Skeletal muscle satellite cell (primary cell): ENCODE measurements at regions not wholly inside any gene's neighbourhood (a gene's known extent, or its start where the extent isn't known, plus 50 kb on each side); places are given as distances from the start of the nearest gene placed in this dataset.
A peak's percentile ranks its signal among the peaks of the same experiment; 100 is the strongest.

Experiments
- H3K27me3 ChIP-seq: 2 replicates; pipeline ENCODE4 v1.7.0; 2013; ENCODE audit warnings: low read length; ENCODE audit not compliant: control insufficient read depth, insufficient read depth
- H3K36me3 ChIP-seq: 2 replicates; pipeline ENCODE4 v1.7.0; 2013; ENCODE audit warnings: mild to moderate bottlenecking, control low read depth, low read length; ENCODE audit not compliant: insufficient read depth
- H3K4me1 ChIP-seq: 2 replicates; pipeline ENCODE4 v1.7.0; 2013; ENCODE audit warnings: low read length; ENCODE audit not compliant: control insufficient read depth, insufficient read depth
- H3K4me2 ChIP-seq: 2 replicates; pipeline ENCODE4 v1.7.0; 2013; ENCODE audit warnings: mild to moderate bottlenecking, low read length
- H3K4me3 ChIP-seq: 2 replicates; pipeline ENCODE4 v1.7.0; 2013; ENCODE audit warnings: low read length
- H3K9ac ChIP-seq: 2 replicates; pipeline ENCODE4 v1.7.0; 2013; ENCODE audit warnings: mild to moderate bottlenecking, low read depth, low read length, moderate library complexity
- H3K9me3 ChIP-seq: replicated peaks from 2 replicates; pipeline ENCODE4 v1.7.0; 2013; ENCODE audit warnings: mild to moderate bottlenecking, control low read depth, low read length

DNA sequence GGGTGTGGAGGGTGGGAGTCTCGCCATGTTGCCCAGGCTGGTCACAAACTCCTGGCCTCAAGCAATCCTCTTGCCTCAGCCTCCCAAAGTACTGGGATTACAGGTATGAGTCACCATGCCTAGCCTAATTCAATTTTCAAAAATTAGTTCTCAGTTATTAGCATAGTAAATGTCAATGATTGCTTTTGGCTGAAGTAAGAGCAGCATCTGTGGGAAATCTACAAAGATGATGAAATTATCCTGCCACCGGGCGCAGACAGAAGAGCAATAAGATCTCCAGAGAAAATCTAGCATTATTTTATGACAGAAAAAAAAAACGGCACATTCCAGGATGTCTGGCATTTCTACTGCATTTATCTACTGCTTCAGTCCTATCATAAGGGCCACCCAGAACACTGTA is 97.9 kb upstream of the DAAM1 start:
- Histone ChIP-seq H3K27me3 (peaks cover 11% of the 10 kb centered on the region), H3K36me3 (no peaks in the 10 kb centered on the region), H3K4me3 (no peak overlapping the region), H3K4me2 (no peak overlapping the region), H3K9ac (no peak overlapping the region), H3K9me3 (no peaks in the 10 kb centered on the region), H3K4me1 (peaks cover 11% of the 10 kb centered on the region)

DNA sequence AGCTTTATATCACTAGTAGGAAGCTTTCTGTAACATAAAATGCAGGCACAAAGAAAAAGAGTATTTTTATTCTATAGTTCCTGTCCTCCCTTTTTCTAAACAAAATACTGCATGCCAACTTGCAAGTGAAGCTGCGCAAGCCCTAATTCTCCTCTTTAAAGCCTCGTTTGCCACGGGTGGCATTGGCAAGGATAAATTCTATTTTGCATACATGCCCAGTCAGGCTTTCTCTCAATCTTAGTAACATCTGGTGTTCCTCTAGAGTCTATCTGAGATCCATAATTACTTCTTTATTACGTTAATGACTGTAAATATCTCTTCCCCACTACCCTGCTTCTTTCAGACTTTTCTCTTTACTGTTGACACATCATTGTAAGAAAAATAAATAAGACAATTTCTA is 97.1 kb upstream of the DAAM1 start:
- no peaks in the 10 kb centered on the region for H3K9me3 ChIP-seq
- H3K4me1 ChIP-seq: peaks cover 8% of the 10 kb centered on the region
- no peak overlapping the region for H3K4me3 ChIP-seq
- peaks cover 11% of the 10 kb centered on the region for H3K27me3 ChIP-seq
- H3K36me3 ChIP-seq: no peaks in the 10 kb centered on the region
- no peak overlapping the region for H3K4me2 ChIP-seq
- H3K9ac ChIP-seq: no peak overlapping the region

DNA sequence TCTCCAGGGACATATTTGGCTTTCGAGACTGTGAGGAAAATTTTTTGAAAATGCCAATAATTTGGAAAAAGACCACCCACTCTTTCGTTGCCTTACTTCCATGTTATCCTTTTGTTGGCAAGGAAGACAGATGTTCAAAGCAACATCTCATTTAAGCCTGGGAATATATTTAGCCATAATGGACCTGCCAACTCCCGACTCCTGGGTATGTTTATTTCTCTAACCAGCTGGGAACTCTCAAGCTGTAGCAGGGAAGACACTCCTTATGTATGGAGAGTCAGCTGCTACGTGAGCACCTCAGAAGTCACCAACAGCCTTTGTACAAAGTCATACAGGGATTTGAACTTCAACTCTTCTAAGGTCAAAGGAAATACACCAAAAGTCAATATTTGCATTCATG is 96.5 kb upstream of the DAAM1 start:
- Histone ChIP-seq H3K27me3 (peaks cover 11% of the 10 kb centered on the region), H3K9ac (no peak overlapping the region), H3K36me3 (no peaks in the 10 kb centered on the region), H3K9me3 (no peaks in the 10 kb centered on the region), H3K4me1 (peaks cover 8% of the 10 kb centered on the region), H3K4me2 (no peak overlapping the region), H3K4me3 (no peak overlapping the region)

DNA sequence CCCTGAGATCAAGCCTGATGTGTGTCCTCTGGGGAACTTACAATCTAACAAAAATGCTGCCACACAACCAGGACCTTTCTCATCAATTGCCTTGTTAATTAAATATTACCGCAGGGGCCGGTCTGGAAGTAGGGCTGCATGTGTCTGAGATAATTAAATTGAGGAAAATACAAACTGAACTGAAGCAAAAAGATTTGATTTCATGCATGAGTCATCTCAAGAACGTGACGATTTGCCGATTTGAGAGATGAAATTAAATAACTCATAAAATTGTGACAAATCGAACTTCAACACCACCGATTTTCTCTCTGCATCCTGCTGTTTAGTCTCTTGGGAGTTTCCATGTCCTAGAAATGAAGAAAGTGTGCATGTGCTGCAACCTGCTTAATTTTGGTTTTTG is 94.6 kb upstream of the DAAM1 start:
- Histone ChIP-seq H3K9ac (no peak overlapping the region), H3K4me1 (peaks cover 24% of the 10 kb centered on the region), H3K36me3 (no peaks in the 10 kb centered on the region), H3K27me3 (peaks cover 11% of the 10 kb centered on the region), H3K4me2 (no peak overlapping the region), H3K4me3 (no peak overlapping the region), H3K9me3 (no peaks in the 10 kb centered on the region)

- Histone ChIP-seq H3K4me2 (no peak overlapping the region), H3K27me3 (peaks cover 11% of the 10 kb centered on the region), H3K9ac (no peak overlapping the region), H3K4me3 (no peak overlapping the region), H3K9me3 (no peaks in the 10 kb centered on the region), H3K36me3 (no peaks in the 10 kb centered on the region), H3K4me1 (peaks cover 25% of the 10 kb centered on the region)
Measured at GRCh38 chr14:59096303-59096702, 92.2 kb upstream of the DAAM1 start.

DNA sequence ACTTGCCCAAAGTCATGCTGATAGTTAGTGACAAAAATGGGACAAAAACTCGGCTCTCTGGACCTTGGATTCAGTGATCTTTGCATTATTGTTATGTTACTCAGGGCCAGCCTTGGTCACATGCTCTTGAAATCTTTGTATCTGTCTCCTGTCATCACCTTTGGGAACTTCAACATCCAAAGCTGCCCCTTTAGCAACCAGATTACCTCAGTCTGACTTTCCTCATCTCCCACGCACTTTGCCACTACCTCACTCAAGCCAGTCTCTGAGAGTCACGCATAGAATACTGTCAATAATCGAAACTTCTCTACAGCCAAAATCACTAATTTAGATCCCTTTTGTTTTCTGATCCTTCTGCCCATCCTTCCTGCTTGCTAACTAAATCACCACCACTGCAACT is 90.8 kb upstream of the DAAM1 start:
- Histone ChIP-seq H3K4me1 (peaks cover 25% of the 10 kb centered on the region), H3K9me3 (no peaks in the 10 kb centered on the region), H3K4me2 (no peak overlapping the region), H3K4me3 (no peak overlapping the region), H3K36me3 (no peaks in the 10 kb centered on the region), H3K9ac (peak overlapping the region; percentile 10), H3K27me3 (peaks cover 2% of the 10 kb centered on the region)

- Histone ChIP-seq H3K9me3 (no peaks in the 10 kb centered on the region), H3K36me3 (no peaks in the 10 kb centered on the region), H3K9ac (peak overlapping the region; percentile 10), H3K4me3 (no peak overlapping the region), H3K27me3 (no peaks in the 10 kb centered on the region), H3K4me2 (peak overlapping the region; percentile 5), H3K4me1 (peaks cover 32% of the 10 kb centered on the region)
Measured at GRCh38 chr14:59098377-59098776, 90.1 kb upstream of the DAAM1 start.

- H3K4me2 ChIP-seq: no peak overlapping the region
- no peak overlapping the region for H3K9ac ChIP-seq
- no peaks in the 10 kb centered on the region for H3K27me3 ChIP-seq
- no peaks in the 10 kb centered on the region for H3K36me3 ChIP-seq
- no peaks in the 10 kb centered on the region for H3K9me3 ChIP-seq
- H3K4me1 ChIP-seq: peaks cover 30% of the 10 kb centered on the region
- H3K4me3 ChIP-seq: no peak overlapping the region
Measured at GRCh38 chr14:59100205-59100604, 88.3 kb upstream of the DAAM1 start.

DNA sequence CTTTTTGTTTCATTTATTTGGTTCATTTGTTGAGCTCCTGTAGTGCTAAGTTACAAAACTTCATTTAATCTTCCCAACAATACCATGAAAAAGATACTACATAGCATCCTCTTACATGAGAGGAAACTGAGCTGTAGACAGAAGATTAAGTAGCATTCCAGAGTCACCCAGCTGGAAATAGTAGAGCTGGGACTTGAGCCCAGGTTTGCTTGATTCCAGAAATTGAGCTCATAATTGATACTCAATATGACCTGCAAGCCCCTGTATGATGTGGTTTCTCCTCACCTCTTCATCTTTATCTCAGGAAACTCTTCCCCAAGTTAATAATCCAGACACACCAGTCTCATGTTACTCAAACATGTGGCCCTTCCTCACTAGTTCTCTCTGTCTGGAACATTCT is 87.0 kb upstream of the DAAM1 start:
- peaks cover 30% of the 10 kb centered on the region for H3K4me1 ChIP-seq
- H3K4me3 ChIP-seq: no peak overlapping the region
- H3K9ac ChIP-seq: no peak overlapping the region
- no peaks in the 10 kb centered on the region for H3K36me3 ChIP-seq
- no peak overlapping the region for H3K4me2 ChIP-seq
- H3K9me3 ChIP-seq: no peaks in the 10 kb centered on the region
- no peaks in the 10 kb centered on the region for H3K27me3 ChIP-seq

DNA sequence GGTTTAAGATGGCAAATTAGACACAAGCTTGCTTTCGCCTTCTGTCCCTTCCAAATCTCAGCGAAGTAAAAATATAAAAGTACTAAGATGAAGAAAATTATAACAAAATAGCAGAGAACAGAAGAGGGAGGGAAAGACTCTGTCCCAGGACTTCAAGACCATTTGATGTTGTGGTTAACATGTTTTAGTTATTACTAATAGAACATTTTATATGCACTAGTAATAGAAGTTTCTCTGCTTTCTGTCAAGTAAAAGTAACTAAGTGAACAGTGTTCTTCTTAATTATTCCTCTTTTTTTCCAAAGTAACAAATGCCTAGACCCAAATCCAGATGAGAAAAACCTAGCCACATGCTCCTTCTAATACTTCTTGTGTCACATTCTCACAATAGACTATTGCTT is 85.1 kb upstream of the DAAM1 start:
- Histone ChIP-seq H3K9ac (peak overlapping the region; percentile 64), H3K27me3 (no peaks in the 10 kb centered on the region), H3K4me2 (peak overlapping the region; percentile 61), H3K4me3 (no peak overlapping the region), H3K9me3 (no peaks in the 10 kb centered on the region), H3K4me1 (peaks cover 28% of the 10 kb centered on the region), H3K36me3 (no peaks in the 10 kb centered on the region)

- Histone ChIP-seq H3K9ac (no peak overlapping the region), H3K36me3 (no peaks in the 10 kb centered on the region), H3K4me3 (no peak overlapping the region), H3K9me3 (no peaks in the 10 kb centered on the region), H3K27me3 (no peaks in the 10 kb centered on the region), H3K4me1 (peaks cover 21% of the 10 kb centered on the region), H3K4me2 (no peak overlapping the region)
Measured at GRCh38 chr14:59107819-59108218, 80.6 kb upstream of the DAAM1 start.

GRCh38 chr14:59116984-59117415 is 71.5 kb upstream of the DAAM1 start:
- no peak overlapping the region for H3K4me3 ChIP-seq
- H3K4me2 ChIP-seq: no peak overlapping the region

More at GRCh38 chr14:59116984-59117415, 71.5 kb upstream of the DAAM1 start:
- Histone ChIP-seq H3K9me3 (no peaks in the 10 kb centered on the region), H3K27me3 (no peaks in the 10 kb centered on the region), H3K36me3 (no peaks in the 10 kb centered on the region), H3K9ac (no peak overlapping the region), H3K4me1 (peaks cover 9% of the 10 kb centered on the region)
